ENCODE measurements at regions not wholly inside any gene's neighbourhood (a gene's known extent, or its start where the extent isn't known, plus 50 kb on each side); places are given as distances from the start of the nearest gene placed in this dataset.

DNA sequence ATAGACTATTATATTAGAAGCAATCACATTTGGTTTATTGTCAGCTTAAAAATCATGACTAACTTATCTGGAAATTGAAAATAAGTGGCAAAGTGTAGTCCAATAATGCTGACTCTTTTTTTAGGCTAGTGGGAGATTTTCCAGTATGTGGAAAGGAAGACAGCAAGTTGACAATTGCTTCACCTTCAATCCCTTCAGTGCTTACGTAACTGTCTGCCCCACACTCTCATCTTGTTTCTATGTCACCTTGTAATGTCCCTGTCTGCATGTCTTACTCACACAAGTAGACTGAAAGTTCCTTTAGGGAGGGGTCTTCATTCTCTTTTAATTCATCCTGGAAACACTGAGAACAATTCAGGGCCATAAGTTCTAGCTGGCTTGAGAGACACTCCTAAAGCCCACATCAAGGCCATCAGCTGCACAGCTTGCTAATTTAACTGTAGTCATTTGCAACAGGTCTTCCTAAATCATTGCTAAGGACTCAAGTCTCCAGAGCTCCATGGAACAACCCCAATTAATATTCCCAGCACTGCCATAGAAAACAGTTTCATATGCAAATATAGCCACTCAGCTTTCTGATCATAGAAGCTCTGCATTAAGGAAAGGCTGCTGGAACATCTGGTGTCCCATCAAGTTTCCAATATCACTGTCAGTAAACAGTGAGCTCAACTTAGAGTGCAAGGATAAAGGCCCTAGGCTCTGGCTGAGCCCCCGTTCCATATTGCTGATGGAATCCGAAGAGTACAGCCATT is 230.5 kb downstream of the ETAA1 start:
- Histone ChIP-seq H3K27ac (ENCODE audit: low read length) (no peak overlapping the region), H3K27me3 (ENCODE audit: insufficient read depth, low read depth, low read length) (no peaks in the 10 kb centered on the region), H4K20me1 (ENCODE audit: insufficient read depth) (no peaks in the 10 kb centered on the region), H3K9me3 (ENCODE audit: low read length) (no peaks in the 10 kb centered on the region), H3K4me3 (ENCODE audit: low read length) (no peak overlapping the region), H3K79me2 (replicated peaks; ENCODE audit: insufficient read depth, low read length) (no peaks in the 10 kb centered on the region), H2AFZ (ENCODE audit: low read depth, low read length) (no peak overlapping the region), H3F3A (ENCODE audit: insufficient read depth, low read length, poor library complexity, severe bottlenecking) (no peaks in the 10 kb centered on the region), H3K4me2 (ENCODE audit: low read length) (no peak overlapping the region), H3K36me3 (ENCODE audit: insufficient read depth, low read length) (no peaks in the 10 kb centered on the region), H3K9ac (ENCODE audit: low read length) (no peak overlapping the region), H3K9me2 (ENCODE audit: insufficient read depth, low read length) (no peaks in the 10 kb centered on the region)
- TF ChIP-seq SMC3 (conservative IDR thresholded peaks at IDR 0.05; ENCODE audit: poor library complexity) (no peak), MXI1 (conservative IDR thresholded peaks at IDR 0.05; ENCODE audit: poor library complexity, severe bottlenecking) (no peak), RAD21 (conservative IDR thresholded peaks at IDR 0.05) (no peak), EZH2 (IDR thresholded peaks at IDR 0.05; ENCODE audit: borderline replicate concordance, insufficient read depth, low read length, poor library complexity, severe bottlenecking) (no peak), POLR2AphosphoS5 (IDR thresholded peaks at IDR 0.05) (no peak), EP300 (conservative IDR thresholded peaks at IDR 0.05; ENCODE audit: poor library complexity, severe bottlenecking) (no peak), TAF1 (IDR thresholded peaks at IDR 0.05; ENCODE audit: low read depth) (no peak)
- TF ChIP-seq, protein P1, sequence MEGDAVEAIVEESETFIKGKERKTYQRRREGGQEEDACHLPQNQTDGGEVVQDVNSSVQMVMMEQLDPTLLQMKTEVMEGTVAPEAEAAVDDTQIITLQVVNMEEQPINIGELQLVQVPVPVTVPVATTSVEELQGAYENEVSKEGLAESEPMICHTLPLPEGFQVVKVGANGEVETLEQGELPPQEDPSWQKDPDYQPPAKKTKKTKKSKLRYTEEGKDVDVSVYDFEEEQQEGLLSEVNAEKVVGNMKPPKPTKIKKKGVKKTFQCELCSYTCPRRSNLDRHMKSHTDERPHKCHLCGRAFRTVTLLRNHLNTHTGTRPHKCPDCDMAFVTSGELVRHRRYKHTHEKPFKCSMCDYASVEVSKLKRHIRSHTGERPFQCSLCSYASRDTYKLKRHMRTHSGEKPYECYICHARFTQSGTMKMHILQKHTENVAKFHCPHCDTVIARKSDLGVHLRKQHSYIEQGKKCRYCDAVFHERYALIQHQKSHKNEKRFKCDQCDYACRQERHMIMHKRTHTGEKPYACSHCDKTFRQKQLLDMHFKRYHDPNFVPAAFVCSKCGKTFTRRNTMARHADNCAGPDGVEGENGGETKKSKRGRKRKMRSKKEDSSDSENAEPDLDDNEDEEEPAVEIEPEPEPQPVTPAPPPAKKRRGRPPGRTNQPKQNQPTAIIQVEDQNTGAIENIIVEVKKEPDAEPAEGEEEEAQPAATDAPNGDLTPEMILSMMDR (IDR thresholded peaks at IDR 0.05; ENCODE audit: poor library complexity, severe bottlenecking) = no peak
- TF ChIP-seq, protein P2, sequence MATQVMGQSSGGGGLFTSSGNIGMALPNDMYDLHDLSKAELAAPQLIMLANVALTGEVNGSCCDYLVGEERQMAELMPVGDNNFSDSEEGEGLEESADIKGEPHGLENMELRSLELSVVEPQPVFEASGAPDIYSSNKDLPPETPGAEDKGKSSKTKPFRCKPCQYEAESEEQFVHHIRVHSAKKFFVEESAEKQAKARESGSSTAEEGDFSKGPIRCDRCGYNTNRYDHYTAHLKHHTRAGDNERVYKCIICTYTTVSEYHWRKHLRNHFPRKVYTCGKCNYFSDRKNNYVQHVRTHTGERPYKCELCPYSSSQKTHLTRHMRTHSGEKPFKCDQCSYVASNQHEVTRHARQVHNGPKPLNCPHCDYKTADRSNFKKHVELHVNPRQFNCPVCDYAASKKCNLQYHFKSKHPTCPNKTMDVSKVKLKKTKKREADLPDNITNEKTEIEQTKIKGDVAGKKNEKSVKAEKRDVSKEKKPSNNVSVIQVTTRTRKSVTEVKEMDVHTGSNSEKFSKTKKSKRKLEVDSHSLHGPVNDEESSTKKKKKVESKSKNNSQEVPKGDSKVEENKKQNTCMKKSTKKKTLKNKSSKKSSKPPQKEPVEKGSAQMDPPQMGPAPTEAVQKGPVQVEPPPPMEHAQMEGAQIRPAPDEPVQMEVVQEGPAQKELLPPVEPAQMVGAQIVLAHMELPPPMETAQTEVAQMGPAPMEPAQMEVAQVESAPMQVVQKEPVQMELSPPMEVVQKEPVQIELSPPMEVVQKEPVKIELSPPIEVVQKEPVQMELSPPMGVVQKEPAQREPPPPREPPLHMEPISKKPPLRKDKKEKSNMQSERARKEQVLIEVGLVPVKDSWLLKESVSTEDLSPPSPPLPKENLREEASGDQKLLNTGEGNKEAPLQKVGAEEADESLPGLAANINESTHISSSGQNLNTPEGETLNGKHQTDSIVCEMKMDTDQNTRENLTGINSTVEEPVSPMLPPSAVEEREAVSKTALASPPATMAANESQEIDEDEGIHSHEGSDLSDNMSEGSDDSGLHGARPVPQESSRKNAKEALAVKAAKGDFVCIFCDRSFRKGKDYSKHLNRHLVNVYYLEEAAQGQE (IDR thresholded peaks at IDR 0.05; ENCODE audit: borderline replicate concordance) = no peak

DNA sequence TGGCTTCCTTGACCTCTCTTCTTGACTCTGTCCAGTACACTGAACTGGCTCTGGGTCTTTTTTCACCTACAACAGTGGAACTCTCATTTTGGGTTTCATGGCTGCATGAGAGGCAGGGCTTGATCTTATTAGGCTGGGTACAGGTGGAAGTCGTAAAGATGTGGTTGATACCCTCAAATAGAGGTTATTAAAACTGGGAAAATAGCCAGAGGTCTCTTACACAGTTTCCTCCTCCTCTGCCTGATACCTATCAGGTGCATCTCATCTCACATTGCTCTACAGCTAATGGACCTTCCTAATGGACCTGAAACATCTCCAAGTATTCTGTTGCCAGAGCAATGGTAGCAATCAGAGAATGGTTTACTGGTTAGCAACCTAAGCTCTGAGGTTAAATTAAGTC is 231.8 kb downstream of the ETAA1 start:
- Histone ChIP-seq H3K9me2 (ENCODE audit: insufficient read depth, low read length) (no peaks in the 10 kb centered on the region), H2AFZ (ENCODE audit: low read depth, low read length) (no peak overlapping the region), H3K9me3 (ENCODE audit: low read length) (no peaks in the 10 kb centered on the region), H3K79me2 (replicated peaks; ENCODE audit: insufficient read depth, low read length) (no peaks in the 10 kb centered on the region), H3K4me3 (ENCODE audit: low read length) (no peak overlapping the region), H3K36me3 (ENCODE audit: insufficient read depth, low read length) (no peaks in the 10 kb centered on the region), H3K27me3 (ENCODE audit: insufficient read depth, low read depth, low read length) (no peaks in the 10 kb centered on the region), H4K20me1 (ENCODE audit: insufficient read depth) (no peaks in the 10 kb centered on the region), H3K4me2 (ENCODE audit: low read length) (no peak overlapping the region), H3F3A (ENCODE audit: insufficient read depth, low read length, poor library complexity, severe bottlenecking) (no peaks in the 10 kb centered on the region), H3K9ac (ENCODE audit: low read length) (no peak overlapping the region), H3K27ac (ENCODE audit: low read length) (no peak overlapping the region)
- TF ChIP-seq MXI1 (conservative IDR thresholded peaks at IDR 0.05; ENCODE audit: poor library complexity, severe bottlenecking) (no peak), EZH2 (IDR thresholded peaks at IDR 0.05; ENCODE audit: borderline replicate concordance, insufficient read depth, low read length, poor library complexity, severe bottlenecking) (no peak), SMC3 (conservative IDR thresholded peaks at IDR 0.05; ENCODE audit: poor library complexity) (no peak), RAD21 (conservative IDR thresholded peaks at IDR 0.05) (no peak), TAF1 (IDR thresholded peaks at IDR 0.05; ENCODE audit: low read depth) (no peak), EP300 (conservative IDR thresholded peaks at IDR 0.05; ENCODE audit: poor library complexity, severe bottlenecking) (no peak), POLR2AphosphoS5 (IDR thresholded peaks at IDR 0.05) (no peak)
- TF ChIP-seq, protein P2 (IDR thresholded peaks at IDR 0.05; ENCODE audit: borderline replicate concordance) = no peak
- TF ChIP-seq, protein P1 (IDR thresholded peaks at IDR 0.05; ENCODE audit: poor library complexity, severe bottlenecking) = no peak

Measured in neural cell (in vitro differentiated cells).